Vagina (tissue), 2 donors: ENCODE measurements at regions not wholly inside any gene's neighbourhood (a gene's known extent, or its start where the extent isn't known, plus 50 kb on each side); places are given as distances from the start of the nearest gene placed in this dataset.

Experiments used
- DNase-seq, 2 donors: peaks; one replicate each; pipeline ENCODE4 v3.0.0-alpha.2; 2017; ENCODE audit errors: extremely low spot score in 2 of 2
- H3K27ac ChIP-seq: fragments of 200-600 bp; sonication (generic); one replicate; pipeline ENCODE4 v1.5.1; 2019
- H3K27me3 ChIP-seq: fragments of 200-600 bp; sonication (generic); one replicate; pipeline ENCODE4 v1.5.1; 2019
- H3K36me3 ChIP-seq, 2 donors: fragments of 200-600 bp; sonication (generic); one replicate each; pipeline ENCODE4 v1.5.1; 2017 to 2019
- H3K4me1 ChIP-seq: fragments of 200-600 bp; sonication (generic); one replicate; pipeline ENCODE4 v1.5.1; 2019
- H3K4me3 ChIP-seq, 2 donors: fragments of 200-600 bp; sonication (generic); 1 replicate in 1 of 2; 2 replicates in 1 of 2; pipeline ENCODE4 v1.5.1; 2016 to 2019
- H3K9me3 ChIP-seq: fragments of 200-600 bp; sonication (generic); one replicate; pipeline ENCODE4 v1.5.1; 2019
- CTCF ChIP-seq, 3 experiments: fragments of 450-650 bp in 2 of 3; fragments of 200-600 bp in 1 of 3; sonication (generic) in 1 of 3; IDR thresholded peaks; one replicate each; pipeline ENCODE4 v1.5.1; 2017 to 2019; ENCODE audit warnings: antibody characterized with exemption in 3 of 3, mild to moderate bottlenecking in 2 of 3, moderate library complexity in 2 of 3
- POLR2A ChIP-seq, 2 donors: fragments of 450-650 bp; IDR thresholded peaks; one replicate each; pipeline ENCODE4 v1.6.1; 2017; ENCODE audit warnings: antibody characterized with exemption in 2 of 2, mild to moderate bottlenecking in 2 of 2, moderate library complexity in 2 of 2
- POLR2AphosphoS5 ChIP-seq, 2 donors: sonication (generic); formaldehyde crosslinking; IDR thresholded peaks; one replicate each; pipeline ENCODE4 v1.9.0; 2017; ENCODE audit warnings: antibody characterized with exemption in 2 of 2, mild to moderate bottlenecking in 2 of 2, low read depth in 1 of 2; ENCODE audit not compliant: insufficient read depth in 1 of 2
- intact Hi-C: fragments of 100-400 bp; cut with DNase I; formaldehyde crosslinking; loops from one replicate; pipeline ENCODE4 v1.15.1; 2023

DNA sequence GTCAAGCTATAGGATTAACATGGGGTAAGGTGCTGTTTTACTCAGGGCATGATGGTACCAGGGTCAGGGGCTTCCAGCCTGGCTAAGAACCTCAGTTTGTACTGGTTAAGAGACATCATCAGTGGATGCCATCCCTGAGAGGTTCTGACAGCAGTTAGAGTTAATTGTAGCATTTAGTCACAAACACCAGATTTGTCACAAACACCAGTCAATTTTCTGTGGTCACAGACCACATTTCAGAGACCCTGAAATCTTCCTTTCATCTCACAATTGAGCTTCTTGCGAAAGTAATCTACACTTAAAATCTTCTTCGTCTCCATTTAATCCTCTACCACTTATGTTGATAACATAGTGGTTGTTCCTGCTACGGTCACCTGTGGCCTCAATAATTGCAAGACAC, 143.0 kb upstream of the EGLN3 start:
- H3K4me1 ChIP-seq: peaks cover 5% of the 10 kb centered on the region
- no peak for DNase-seq
- no peak for TF ChIP-seq CTCF (IDR thresholded peaks at IDR 0.05)
- TF ChIP-seq POLR2A (IDR thresholded peaks at IDR 0.05): no peak
- TF ChIP-seq POLR2AphosphoS5 (IDR thresholded peaks at IDR 0.05; ENCODE audit: insufficient read depth in 1 of 2, low read depth in 1 of 2): no peak
- H3K27me3 ChIP-seq: no peaks in the 10 kb centered on the region
- no peaks in the 10 kb centered on the region for H3K9me3 ChIP-seq
- no peaks in the 10 kb centered on the region for H3K36me3 ChIP-seq
- intact Hi-C loops: no loop called here
- no peak overlapping the region for H3K4me3 ChIP-seq
- H3K27ac ChIP-seq: no peak overlapping the region

GRCh38 chr14:34090451-34090850, 139.6 kb upstream of the EGLN3 start:
- H3K4me3 ChIP-seq: no peak overlapping the region
- H3K4me1 ChIP-seq: no peaks in the 10 kb centered on the region
- intact Hi-C loops: no loop called here
- no peak for TF ChIP-seq POLR2A (IDR thresholded peaks at IDR 0.05)
- TF ChIP-seq POLR2AphosphoS5 (IDR thresholded peaks at IDR 0.05; ENCODE audit: insufficient read depth in 1 of 2, low read depth in 1 of 2): no peak
- no peak for TF ChIP-seq CTCF (IDR thresholded peaks at IDR 0.05)
- H3K27me3 ChIP-seq: no peaks in the 10 kb centered on the region
- DNase-seq: no peak
- H3K9me3 ChIP-seq: no peaks in the 10 kb centered on the region
- no peaks in the 10 kb centered on the region for H3K36me3 ChIP-seq
- no peak overlapping the region for H3K27ac ChIP-seq

GRCh38 chr14:34088914-34089313, 138.0 kb upstream of the EGLN3 start:
- H3K36me3 ChIP-seq: no peaks in the 10 kb centered on the region
- no peaks in the 10 kb centered on the region for H3K4me1 ChIP-seq
- intact Hi-C loops: no loop called here
- no peak overlapping the region for H3K27ac ChIP-seq
- no peak for TF ChIP-seq POLR2A (IDR thresholded peaks at IDR 0.05)
- TF ChIP-seq POLR2AphosphoS5 (IDR thresholded peaks at IDR 0.05; ENCODE audit: insufficient read depth in 1 of 2, low read depth in 1 of 2): no peak
- no peak for TF ChIP-seq CTCF (IDR thresholded peaks at IDR 0.05)
- no peak for DNase-seq
- H3K4me3 ChIP-seq: no peak overlapping the region
- H3K9me3 ChIP-seq: no peaks in the 10 kb centered on the region
- no peaks in the 10 kb centered on the region for H3K27me3 ChIP-seq

GRCh38 chr14:34087571-34087970, 136.7 kb upstream of the EGLN3 start:
- DNase-seq: no peak
- H3K27ac ChIP-seq: no peak overlapping the region

More at GRCh38 chr14:34087571-34087970, 136.7 kb upstream of the EGLN3 start:
- intact Hi-C loops: no loop called here
- Histone ChIP-seq H3K9me3 (no peaks in the 10 kb centered on the region), H3K36me3 (no peaks in the 10 kb centered on the region), H3K27me3 (no peaks in the 10 kb centered on the region), H3K4me3 (no peak overlapping the region), H3K4me1 (no peaks in the 10 kb centered on the region)
- no peak for TF ChIP-seq POLR2AphosphoS5 (IDR thresholded peaks at IDR 0.05; ENCODE audit: insufficient read depth in 1 of 2, low read depth in 1 of 2)
- TF ChIP-seq POLR2A (IDR thresholded peaks at IDR 0.05): no peak
- TF ChIP-seq CTCF (IDR thresholded peaks at IDR 0.05): no peak
